GM12878 (cell line): ENCODE measurements at regions not wholly inside any gene's neighbourhood (a gene's known extent, or its start where the extent isn't known, plus 50 kb on each side); places are given as distances from the start of the nearest gene placed in this dataset.

Experiments
- EZH2 ChIP-seq: IDR thresholded peaks from 2 replicates; pipeline ENCODE4 v1.6.1; 2012; ENCODE audit warnings: low read depth, mild to moderate bottlenecking, control low read depth, inconsistent platforms, low read length, borderline replicate concordance; ENCODE audit not compliant: control insufficient read depth
- FOXM1 ChIP-seq: IDR thresholded peaks from 2 replicates; pipeline ENCODE4 v1.6.1; 2012; ENCODE audit warnings: low read depth, mild to moderate bottlenecking, inconsistent platforms, low read length, moderate library complexity
- JUNB ChIP-seq: IDR thresholded peaks from 2 replicates; pipeline ENCODE4 v1.6.1; 2016; ENCODE audit warnings: antibody characterized with exemption, mild to moderate bottlenecking
- POLR2A ChIP-seq: IDR thresholded peaks from 2 replicates; pipeline ENCODE4 v1.6.1; 2011; ENCODE audit warnings: low read depth, mild to moderate bottlenecking, low read length
- POLR2AphosphoS5 ChIP-seq: IDR thresholded peaks from 2 replicates; pipeline ENCODE4 v1.6.1; 2011; ENCODE audit warnings: mild to moderate bottlenecking, low read length, inconsistent platforms
- TARDBP ChIP-seq: IDR thresholded peaks from 2 replicates; pipeline ENCODE4 v1.6.1; 2016; ENCODE audit warnings: borderline replicate concordance
- TF ChIP-seq, protein P1 (sequence below): IDR thresholded peaks from 2 replicates; pipeline ENCODE4 v1.6.1; 2012; ENCODE audit warnings: mild to moderate bottlenecking, low read depth, low read length
- TF ChIP-seq, protein P2 (sequence below), 3 experiments: IDR thresholded peaks in 2 of 3; conservative IDR thresholded peaks in 1 of 3; 2 replicates each; pipeline ENCODE4 v1.5.1; 2011; ENCODE audit warnings: low read depth in 3 of 3, low read length in 3 of 3, mild to moderate bottlenecking in 3 of 3, control low read depth in 2 of 3, moderate library complexity in 2 of 3, inconsistent platforms in 1 of 3, mixed read lengths in 1 of 3; ENCODE audit not compliant: control insufficient read depth in 2 of 3, insufficient read depth in 1 of 3; ENCODE audit errors: extremely low read depth in 1 of 3

DNA sequence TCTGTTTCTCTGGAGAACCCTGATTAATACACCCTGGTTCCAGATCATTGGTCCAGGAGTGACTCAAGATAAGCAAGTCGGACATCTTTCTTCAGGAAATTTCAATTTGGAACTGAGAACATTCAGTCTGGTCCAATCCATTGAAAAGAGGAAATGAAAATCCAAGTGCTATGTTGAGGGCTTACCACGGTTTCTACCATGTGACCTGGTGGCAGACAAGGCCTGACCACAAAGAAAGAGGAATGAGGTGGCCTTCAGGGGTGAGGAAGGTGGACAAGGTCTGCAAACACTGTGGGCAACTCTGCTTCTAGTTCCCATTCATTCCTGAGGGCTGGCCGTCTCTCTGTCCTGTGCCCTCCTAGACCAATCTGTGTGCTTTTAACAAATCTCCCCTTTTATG lies 149.2 kb upstream of the GHITM start:
- TF ChIP-seq, protein P1, sequence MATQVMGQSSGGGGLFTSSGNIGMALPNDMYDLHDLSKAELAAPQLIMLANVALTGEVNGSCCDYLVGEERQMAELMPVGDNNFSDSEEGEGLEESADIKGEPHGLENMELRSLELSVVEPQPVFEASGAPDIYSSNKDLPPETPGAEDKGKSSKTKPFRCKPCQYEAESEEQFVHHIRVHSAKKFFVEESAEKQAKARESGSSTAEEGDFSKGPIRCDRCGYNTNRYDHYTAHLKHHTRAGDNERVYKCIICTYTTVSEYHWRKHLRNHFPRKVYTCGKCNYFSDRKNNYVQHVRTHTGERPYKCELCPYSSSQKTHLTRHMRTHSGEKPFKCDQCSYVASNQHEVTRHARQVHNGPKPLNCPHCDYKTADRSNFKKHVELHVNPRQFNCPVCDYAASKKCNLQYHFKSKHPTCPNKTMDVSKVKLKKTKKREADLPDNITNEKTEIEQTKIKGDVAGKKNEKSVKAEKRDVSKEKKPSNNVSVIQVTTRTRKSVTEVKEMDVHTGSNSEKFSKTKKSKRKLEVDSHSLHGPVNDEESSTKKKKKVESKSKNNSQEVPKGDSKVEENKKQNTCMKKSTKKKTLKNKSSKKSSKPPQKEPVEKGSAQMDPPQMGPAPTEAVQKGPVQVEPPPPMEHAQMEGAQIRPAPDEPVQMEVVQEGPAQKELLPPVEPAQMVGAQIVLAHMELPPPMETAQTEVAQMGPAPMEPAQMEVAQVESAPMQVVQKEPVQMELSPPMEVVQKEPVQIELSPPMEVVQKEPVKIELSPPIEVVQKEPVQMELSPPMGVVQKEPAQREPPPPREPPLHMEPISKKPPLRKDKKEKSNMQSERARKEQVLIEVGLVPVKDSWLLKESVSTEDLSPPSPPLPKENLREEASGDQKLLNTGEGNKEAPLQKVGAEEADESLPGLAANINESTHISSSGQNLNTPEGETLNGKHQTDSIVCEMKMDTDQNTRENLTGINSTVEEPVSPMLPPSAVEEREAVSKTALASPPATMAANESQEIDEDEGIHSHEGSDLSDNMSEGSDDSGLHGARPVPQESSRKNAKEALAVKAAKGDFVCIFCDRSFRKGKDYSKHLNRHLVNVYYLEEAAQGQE: no peak
- TF ChIP-seq, protein P2, sequence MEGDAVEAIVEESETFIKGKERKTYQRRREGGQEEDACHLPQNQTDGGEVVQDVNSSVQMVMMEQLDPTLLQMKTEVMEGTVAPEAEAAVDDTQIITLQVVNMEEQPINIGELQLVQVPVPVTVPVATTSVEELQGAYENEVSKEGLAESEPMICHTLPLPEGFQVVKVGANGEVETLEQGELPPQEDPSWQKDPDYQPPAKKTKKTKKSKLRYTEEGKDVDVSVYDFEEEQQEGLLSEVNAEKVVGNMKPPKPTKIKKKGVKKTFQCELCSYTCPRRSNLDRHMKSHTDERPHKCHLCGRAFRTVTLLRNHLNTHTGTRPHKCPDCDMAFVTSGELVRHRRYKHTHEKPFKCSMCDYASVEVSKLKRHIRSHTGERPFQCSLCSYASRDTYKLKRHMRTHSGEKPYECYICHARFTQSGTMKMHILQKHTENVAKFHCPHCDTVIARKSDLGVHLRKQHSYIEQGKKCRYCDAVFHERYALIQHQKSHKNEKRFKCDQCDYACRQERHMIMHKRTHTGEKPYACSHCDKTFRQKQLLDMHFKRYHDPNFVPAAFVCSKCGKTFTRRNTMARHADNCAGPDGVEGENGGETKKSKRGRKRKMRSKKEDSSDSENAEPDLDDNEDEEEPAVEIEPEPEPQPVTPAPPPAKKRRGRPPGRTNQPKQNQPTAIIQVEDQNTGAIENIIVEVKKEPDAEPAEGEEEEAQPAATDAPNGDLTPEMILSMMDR (IDR thresholded peaks at IDR 0.05 in 2 of 3, conservative IDR thresholded peaks at IDR 0.05 in 1 of 3; ENCODE audit: control insufficient read depth in 2 of 3, extremely low read depth in 1 of 3, insufficient read depth in 1 of 3, low read depth in 3 of 3, low read length in 3 of 3): no peak
- TF ChIP-seq JUNB (no peak; the same call in 1 of the 2 replicates), TARDBP (no peak), POLR2AphosphoS5 (no peak), POLR2A (no peak), EZH2 (no peak), FOXM1 (no peak)
